Glomerular visceral epithelial cell (primary cell): ENCODE measurements at regions not wholly inside any gene's neighbourhood (a gene's known extent, or its start where the extent isn't known, plus 50 kb on each side); places are given as distances from the start of the nearest gene placed in this dataset.

Source experiments
- DNase-seq: peaks from one replicate; pipeline ENCODE4 v3.0.0-alpha.2; 2016; ENCODE audit errors: extremely low spot score

DNA sequence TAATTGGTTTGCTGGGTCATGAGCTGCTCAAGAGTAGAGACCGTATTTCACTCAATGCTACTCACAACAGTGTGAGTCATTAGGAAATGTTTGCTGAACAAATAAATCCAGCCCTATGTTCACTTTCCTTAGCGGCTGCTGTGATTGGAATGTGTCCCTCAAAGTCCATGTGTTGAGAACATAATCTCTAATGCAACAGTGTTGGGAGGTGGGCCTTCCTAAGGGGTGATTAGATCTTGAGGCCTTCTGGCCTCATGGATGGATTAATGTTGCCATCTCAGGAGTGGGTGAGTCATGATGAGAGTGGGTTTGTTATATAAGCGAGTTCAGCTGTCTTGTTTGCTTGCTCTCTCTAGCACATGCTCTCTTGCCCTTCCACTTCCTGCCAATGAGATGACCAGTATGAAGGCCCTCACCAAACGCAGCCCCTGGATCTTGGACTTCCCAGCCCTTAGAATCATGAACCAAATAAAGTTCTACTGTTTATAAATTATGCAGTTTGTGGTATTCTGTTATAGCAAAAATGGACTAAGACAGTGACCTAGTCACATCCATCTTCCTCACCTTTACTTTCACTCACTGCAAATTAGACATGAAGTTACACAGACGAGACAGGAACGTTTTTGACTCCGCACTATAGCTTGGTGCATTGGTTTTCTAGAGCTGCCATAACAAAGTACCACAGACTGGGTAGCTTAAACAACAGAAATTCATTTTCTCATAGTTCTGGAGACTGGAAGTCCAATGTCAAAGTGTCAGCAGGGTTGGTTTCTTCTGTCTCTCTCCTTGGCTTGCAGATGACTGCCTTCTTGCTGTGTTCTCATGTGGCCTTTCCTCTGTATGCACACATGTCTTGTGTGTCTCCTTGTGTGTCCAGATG lies 50.9 kb upstream of the FAM169A start:
- no peak for DNase-seq
